HepG2 (cell line): ENCODE measurements at regions not wholly inside any gene's neighbourhood (a gene's known extent, or its start where the extent isn't known, plus 50 kb on each side); places are given as distances from the start of the nearest gene placed in this dataset.

Experiments
- ATAC-seq: fragments of 200-7000 bp; cut with Tn5 transposase; 3 replicates; pipeline ENCODE4 v1.9.1; 2020; ENCODE audit warnings: mild to moderate bottlenecking, moderate library complexity
- BruUV-seq: library from RNA; stranded (reverse); fragments of 400-500 nt; replicated peaks from 2 replicates; lab custom pipeline; 2021; lab: Mats Ljungman, UMichigan
- CTCF ChIA-PET: fragments of 300-600 bp; formaldehyde crosslinking; extraction: SDS; loops from one replicate; lab custom pipeline; 2021; ENCODE audit warnings: low total read pairs, inconsistent platforms, low intra/inter-chr PET ratio; lab: Yijun Ruan, JAX
- POLR2A ChIA-PET: fragments of 350-600 bp; sonication (Branson Sonifier 250); formaldehyde crosslinking; loops from one replicate; lab custom pipeline; 2020; ENCODE audit warnings: antibody characterized with exemption, inconsistent platforms; lab: Yijun Ruan, JAX
- DNase-seq: peaks from one replicate; pipeline ENCODE4 v3.0.0-alpha.2; 2015; ENCODE audit warnings: low spot score
- FAIRE-seq: peaks from 3 replicates; lab custom pipeline; 2011; peaks lifted over from hg19 to GRCh38; lab: Jason Lieb, UNC
- H2AFZ ChIP-seq: one replicate; pipeline ENCODE4 v1.6.1; 2011; ENCODE audit warnings: low read length, inconsistent platforms
- H3K27ac ChIP-seq: fragments of 300-600 bp; 3 replicates; pipeline ENCODE4 v1.8.0; 2011; ENCODE audit warnings: mixed run types, mild to moderate bottlenecking, mixed read lengths, low read length, inconsistent platforms; ENCODE audit not compliant: insufficient read depth; ENCODE audit errors: extremely low read length
- H3K27me3 ChIP-seq, 2 experiments: fragments of 200-600 bp in 1 of 2; 2 replicates in 1 of 2; 3 replicates in 1 of 2; pipeline versions ENCODE4 v1.6.0 to v1.8.0; 2011; ENCODE audit warnings: low read length in 2 of 2, mild to moderate bottlenecking in 2 of 2, moderate library complexity in 2 of 2, inconsistent platforms in 1 of 2; ENCODE audit not compliant: insufficient read depth in 2 of 2, control insufficient read depth in 1 of 2
- H3K36me3 ChIP-seq, 2 experiments: fragments of 200-600 bp in 1 of 2; replicated peaks in 1 of 2; 2 replicates in 1 of 2; 3 replicates in 1 of 2; pipeline versions ENCODE4 v1.5.1 to v1.8.0; 2011; ENCODE audit warnings: low read length in 2 of 2, inconsistent platforms in 1 of 2; ENCODE audit not compliant: insufficient read depth in 2 of 2, control insufficient read depth in 1 of 2
- H3K4me1 ChIP-seq: 2 replicates; pipeline ENCODE4 v1.5.1; 2012; ENCODE audit warnings: low read length, inconsistent platforms; ENCODE audit not compliant: insufficient read depth
- H3K4me2 ChIP-seq: 2 replicates; pipeline ENCODE4 v1.6.0; 2011; ENCODE audit warnings: low read depth, low read length, inconsistent platforms
- H3K4me3 ChIP-seq, 3 experiments: fragments of 200-600 bp in 1 of 3; sonication (generic), shearing (Covaris generic) in 1 of 3; replicated peaks in 1 of 3; 2 replicates each; pipeline ENCODE4 v1.5.1; 2011 to 2016; ENCODE audit warnings: low read length in 3 of 3, inconsistent platforms in 2 of 3, low read depth in 2 of 3, mild to moderate bottlenecking in 2 of 3, control low read depth in 1 of 3, mixed read lengths in 1 of 3; ENCODE audit not compliant: insufficient read depth in 1 of 3
- H3K79me2 ChIP-seq: one replicate; pipeline ENCODE4 v1.6.1; 2011; ENCODE audit warnings: low read length, inconsistent platforms; ENCODE audit not compliant: insufficient read depth
- H3K9ac ChIP-seq: 2 replicates; pipeline ENCODE4 v1.6.0; 2011; ENCODE audit warnings: mild to moderate bottlenecking, low read depth, low read length, inconsistent platforms; ENCODE audit not compliant: insufficient read depth
- H3K9me3 ChIP-seq: 2 replicates; pipeline ENCODE4 v1.5.1; 2012; ENCODE audit warnings: mild to moderate bottlenecking, low read length
- H4K20me1 ChIP-seq: 2 replicates; pipeline ENCODE4 v1.6.0; 2011; ENCODE audit warnings: inconsistent platforms, mild to moderate bottlenecking, low read length, moderate library complexity; ENCODE audit not compliant: insufficient read depth
- E2F1 ChIP-seq: sonication (generic); formaldehyde crosslinking; IDR thresholded peaks from 2 replicates; pipeline ENCODE4 v1.5.0; 2020; ENCODE audit warnings: missing genetic modification reagents
- E2F5 ChIP-seq: sonication (generic); formaldehyde crosslinking; conservative IDR thresholded peaks from 2 replicates; pipeline ENCODE4 v1.4.0; 2020; ENCODE audit warnings: missing genetic modification reagents
- GTF2F1 ChIP-seq: fragments of 150-350 bp; IDR thresholded peaks from 2 replicates; pipeline ENCODE4 v1.6.1; 2014; ENCODE audit warnings: low read length
- MXD4 ChIP-seq: IDR thresholded peaks from 2 replicates; pipeline ENCODE4 v1.6.1; 2016; ENCODE audit warnings: mild to moderate bottlenecking, missing biosample characterization, missing genetic modification reagents
- NAIF1 ChIP-seq: sonication (generic); formaldehyde crosslinking; IDR thresholded peaks from 2 replicates; pipeline ENCODE4 v1.5.0; 2020; ENCODE audit warnings: mild to moderate bottlenecking, missing genetic modification reagents, borderline replicate concordance
- REXO4 ChIP-seq: sonication (generic); formaldehyde crosslinking; IDR thresholded peaks from 2 replicates; pipeline ENCODE4 v1.8.0; 2022; ENCODE audit warnings: missing genetic modification reagents, mild to moderate bottlenecking, borderline replicate concordance
- TCF12 ChIP-seq, 2 experiments: fragments of 450-650 bp in 1 of 2; sonication (generic) in 1 of 2; formaldehyde crosslinking in 1 of 2; IDR thresholded peaks; 2 replicates each; pipeline versions ENCODE4 v1.6.1 to v1.8.0; 2017 to 2022; ENCODE audit warnings: antibody characterized with exemption in 1 of 2, mild to moderate bottlenecking in 1 of 2, missing genetic modification reagents in 1 of 2, moderate library complexity in 1 of 2
- ZNF460 ChIP-seq: sonication (generic); formaldehyde crosslinking; IDR thresholded peaks from 2 replicates; pipeline ENCODE4 v1.5.1; 2020; ENCODE audit warnings: missing genetic modification reagents, mild to moderate bottlenecking, borderline replicate concordance
- ZNF749 ChIP-seq: sonication (generic); formaldehyde crosslinking; IDR thresholded peaks from 2 replicates; pipeline ENCODE4 v1.8.0; 2022; ENCODE audit warnings: mild to moderate bottlenecking, missing genetic modification reagents, moderate library complexity, borderline replicate concordance
- ZNF839 ChIP-seq: sonication (generic); formaldehyde crosslinking; IDR thresholded peaks from 2 replicates; pipeline ENCODE4 v1.4.0; 2020; ENCODE audit warnings: missing genetic modification reagents, mild to moderate bottlenecking, borderline replicate concordance
- ZSCAN21 ChIP-seq: sonication (generic); formaldehyde crosslinking; IDR thresholded peaks from 2 replicates; pipeline ENCODE4 v1.8.0; 2022; ENCODE audit warnings: mild to moderate bottlenecking, missing genetic modification reagents, moderate library complexity, borderline replicate concordance
- WGBS: methylation state at CpG from one replicate; pipeline ENCODE4 v1.1.6; 2017; ENCODE audit warnings: low lambda C conversion rate; 5-methylcytosine and 5-hydroxymethylcytosine counted together
- in situ Hi-C: cut with HindIII; loops from 2 replicates; pipeline ENCODE4 v1.10.0; 2017; ENCODE audit warnings: low pct_unique_long_range_greater_than_20kb; ENCODE audit not compliant: extremely low pct_ligation_motif_present
- intact Hi-C: fragments of 100-400 bp; cut with micrococcal nuclease; formaldehyde crosslinking; loops from one replicate; pipeline ENCODE4 v1.10.0; 2022; ENCODE audit not compliant: unreplicated experiment

- Histone ChIP-seq H3K27me3 (no peaks in the 10 kb centered on the region), H3K4me2 (no peak overlapping the region), H3K9me3 (no peaks in the 10 kb centered on the region), H3K36me3 (no peaks in the 10 kb centered on the region), H3K27ac (no peak overlapping the region), H3K4me1 (no peaks in the 10 kb centered on the region), H3K79me2 (no peaks in the 10 kb centered on the region), H3K9ac (no peak overlapping the region), H2AFZ (no peak overlapping the region), H4K20me1 (no peaks in the 10 kb centered on the region), H3K4me3 (no peak overlapping the region)
- DNase-seq (no peak), ATAC-seq (no peak), FAIRE-seq (no peak)
- intact Hi-C loops: no loop called here
- in situ Hi-C loops: loop anchor here (10.0 kb wide), 1 partner anchor 362 kb away; no protein-coding TSS in a partner anchor
- WGBS: 11% methylated on average over 2 of the region's 2 CpGs
- POLR2A ChIA-PET: no interaction called here
- TF ChIP-seq E2F5 (CRISPR knock-in tag) (no peak), GTF2F1 (no peak)
- CTCF ChIA-PET: no interaction called here
- BruUV-seq: no TSS peak
These were observed 151.4 kb upstream of the NABP1 start for GRCh38 chr2:191526536-191526935.

- BruUV-seq: no TSS peak
- H3K4me1 ChIP-seq: no peaks in the 10 kb centered on the region
- H3K36me3 ChIP-seq: no peaks in the 10 kb centered on the region
- no peaks in the 10 kb centered on the region for H4K20me1 ChIP-seq
- H3K9ac ChIP-seq: no peak overlapping the region
- H3K79me2 ChIP-seq: no peaks in the 10 kb centered on the region
- no peak for ATAC-seq
- H3K27ac ChIP-seq: no peak overlapping the region
- intact Hi-C loops: no loop called here
- ChIA-PET CTCF (no interaction called here), POLR2A (no interaction called here)
- no peak overlapping the region for H3K4me3 ChIP-seq
- no peak overlapping the region for H2AFZ ChIP-seq
- no peak overlapping the region for H3K4me2 ChIP-seq
- in situ Hi-C loops: loop anchor here (10.0 kb wide), 1 partner anchor 362 kb away; no protein-coding TSS in a partner anchor
- no peak for DNase-seq
- H3K27me3 ChIP-seq: no peaks in the 10 kb centered on the region
- WGBS: 43% methylated on average over 3 of the region's 3 CpGs
- no peak for FAIRE-seq
- H3K9me3 ChIP-seq: no peaks in the 10 kb centered on the region
- TF ChIP-seq E2F1 (no peak), MXD4 (CRISPR knock-in tag) (no peak), ZNF460 (no peak), ZSCAN21 (CRISPR knock-in tag) (no peak), REXO4 (CRISPR knock-in tag) (no peak), ZNF839 (CRISPR knock-in tag) (no peak), ZNF749 (CRISPR knock-in tag) (no peak), NAIF1 (CRISPR knock-in tag) (no peak), TCF12 (IDR thresholded peaks at IDR 0.05) (no peak), TCF12 (CRISPR knock-in tag; IDR thresholded peaks at IDR 0.05) (no peak)
These were observed 150.9 kb upstream of the NABP1 start for GRCh38 chr2:191526953-191527556.
